GM21447 (cell line): ENCODE measurements at regions not wholly inside any gene's neighbourhood (a gene's known extent, or its start where the extent isn't known, plus 50 kb on each side); places are given as distances from the start of the nearest gene placed in this dataset.
A peak's percentile ranks its signal among the peaks of the same experiment; 100 is the strongest.

ENCODE experiments used
- ATAC-seq: cut with Tn5 transposase; IDR thresholded peaks from one replicate; pipeline ENCODE4 v1.9.1; 2021; ENCODE audit not compliant: unreplicated experiment

DNA sequence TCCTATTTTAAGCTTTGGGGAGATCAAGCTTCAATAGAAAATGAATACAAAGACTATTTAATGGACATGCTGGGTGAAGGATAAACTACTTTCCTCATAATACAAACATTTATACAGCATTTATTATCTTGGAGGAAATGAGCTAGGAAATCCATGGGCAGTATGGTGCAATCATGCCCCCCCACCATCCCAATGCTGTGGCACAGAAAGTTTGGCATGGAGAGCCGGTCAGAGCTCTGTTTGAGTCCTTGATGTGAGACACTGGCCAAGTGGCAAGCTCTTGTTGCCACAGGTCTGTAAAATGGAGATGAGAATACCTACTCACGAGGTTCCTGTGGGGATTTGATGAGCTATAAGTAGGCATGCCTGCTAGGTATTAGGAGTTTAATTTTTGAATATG, 120.6 kb downstream of the MAB21L3 start:
- ATAC-seq: no peak

DNA sequence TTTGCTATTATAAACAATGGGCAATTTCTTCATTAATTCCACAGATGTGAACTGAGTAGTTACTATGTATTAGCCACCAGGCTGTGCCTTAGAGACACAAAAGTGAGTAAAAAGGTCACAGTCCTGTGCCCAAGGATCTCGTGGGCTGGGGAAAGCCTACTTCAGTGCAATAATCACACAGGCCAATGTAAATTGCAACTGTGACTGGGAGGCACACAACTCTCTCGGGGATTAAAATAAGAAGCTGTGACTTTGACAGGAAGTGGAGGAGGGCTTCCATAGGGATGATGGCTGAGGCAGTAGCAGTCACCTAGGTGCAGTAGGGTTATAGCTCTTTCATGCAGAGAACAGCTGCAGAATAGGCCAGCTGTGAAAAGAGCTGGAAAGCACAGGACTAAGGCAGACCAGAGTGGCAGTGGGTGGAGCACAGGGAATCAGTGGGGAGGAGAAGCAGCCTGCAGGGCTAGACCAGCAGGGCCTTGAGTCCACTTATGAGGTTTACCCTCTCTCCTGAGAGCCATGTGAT, 121.9 kb downstream of the MAB21L3 start:
- peak; percentile 63 for ATAC-seq

DNA sequence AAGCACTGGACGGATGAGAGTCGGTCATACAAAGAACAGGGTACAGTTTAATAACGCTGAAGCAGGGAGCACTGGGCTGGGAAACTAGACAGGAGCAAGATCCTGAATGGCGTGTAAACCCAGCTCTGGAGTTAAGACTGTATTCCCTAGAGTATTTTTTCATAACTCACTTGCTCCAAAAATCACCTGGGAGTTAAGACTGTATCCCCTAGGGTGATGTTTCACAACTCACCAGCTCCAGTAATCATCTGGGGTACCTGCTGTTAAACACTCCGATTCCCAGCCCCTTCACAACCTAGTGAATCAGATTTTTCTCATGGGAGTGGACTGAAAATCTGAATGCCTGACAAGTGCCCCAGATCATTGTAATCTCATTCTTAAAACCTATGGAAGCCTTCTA, 123.2 kb downstream of the MAB21L3 start:
- ATAC-seq: no peak

DNA sequence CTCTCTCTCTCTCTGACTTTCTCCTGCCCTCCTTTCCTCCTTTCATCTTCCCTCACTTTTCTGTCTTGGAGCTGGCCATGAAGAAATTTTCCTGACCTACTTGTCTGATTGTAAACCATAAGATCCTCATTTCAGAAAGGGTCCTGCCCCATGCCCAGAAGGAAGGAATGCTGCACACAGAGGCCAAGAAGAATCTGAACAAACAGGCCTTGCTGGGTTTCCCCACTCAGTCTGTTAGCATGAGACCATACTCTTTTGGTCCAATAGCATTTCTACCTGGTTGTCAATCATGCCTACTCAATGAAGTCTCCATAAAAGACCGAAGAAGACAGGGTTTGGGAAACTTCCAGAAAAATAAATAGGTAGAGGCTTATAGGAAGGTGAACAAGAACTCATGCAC, 128.7 kb downstream of the MAB21L3 start:
- ATAC-seq: no peak

DNA sequence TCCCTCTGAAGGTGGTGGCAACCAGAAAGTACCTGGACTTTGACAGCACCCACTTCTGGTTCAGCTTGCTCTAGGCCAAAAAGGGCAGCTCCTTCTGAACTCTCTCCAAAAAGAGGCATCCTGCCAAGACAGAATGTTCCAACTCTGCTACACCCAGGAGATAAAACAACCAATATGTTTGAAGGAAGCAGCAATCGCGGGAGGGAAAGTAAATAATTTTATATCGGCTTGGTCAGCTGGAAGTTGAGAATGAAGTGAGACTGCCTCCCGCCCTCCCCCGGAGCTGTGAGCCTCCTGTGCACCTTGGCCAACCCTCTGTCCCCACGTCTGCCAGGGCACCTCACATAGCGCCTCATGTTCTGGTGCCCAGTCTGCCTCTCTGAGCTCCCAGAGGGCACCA, 130.3 kb upstream of the ATP1A1 start:
- no peak for ATAC-seq

DNA sequence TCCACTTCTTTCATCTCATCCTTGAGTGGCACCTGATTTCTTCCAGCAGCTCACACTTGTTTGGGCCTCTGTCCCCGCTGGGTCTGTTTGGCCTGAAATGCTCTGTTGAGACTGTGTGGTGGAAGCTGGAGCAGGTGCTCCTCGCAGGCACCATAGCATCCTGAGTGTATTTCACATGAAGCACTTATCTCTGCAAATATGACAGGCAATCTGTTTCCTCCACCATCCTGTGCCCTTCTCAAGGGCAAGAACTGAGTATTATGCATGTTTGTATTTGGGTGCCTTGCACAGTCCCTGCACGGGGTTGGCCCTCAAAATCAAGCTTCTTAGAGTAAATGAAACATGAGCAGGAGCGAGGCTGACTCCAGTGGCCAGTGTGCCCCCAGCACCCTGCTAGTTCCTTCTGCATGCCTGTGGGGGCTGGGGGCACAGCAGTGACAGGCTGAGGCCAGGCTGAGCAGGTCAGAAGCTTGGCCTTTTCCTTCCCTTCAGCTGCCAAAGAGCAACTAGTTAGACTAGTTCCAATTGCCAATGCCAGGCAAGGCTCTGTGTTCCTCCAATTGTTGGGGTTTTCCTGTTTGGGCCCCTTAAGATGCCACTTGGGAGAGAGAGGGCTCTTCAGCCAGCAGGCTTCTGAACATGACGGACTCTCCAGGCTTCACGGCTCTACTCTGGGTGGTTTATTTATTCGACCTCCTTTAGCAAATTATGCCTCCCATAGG, 129.6 kb upstream of the ATP1A1 start:
- no peak for ATAC-seq

DNA sequence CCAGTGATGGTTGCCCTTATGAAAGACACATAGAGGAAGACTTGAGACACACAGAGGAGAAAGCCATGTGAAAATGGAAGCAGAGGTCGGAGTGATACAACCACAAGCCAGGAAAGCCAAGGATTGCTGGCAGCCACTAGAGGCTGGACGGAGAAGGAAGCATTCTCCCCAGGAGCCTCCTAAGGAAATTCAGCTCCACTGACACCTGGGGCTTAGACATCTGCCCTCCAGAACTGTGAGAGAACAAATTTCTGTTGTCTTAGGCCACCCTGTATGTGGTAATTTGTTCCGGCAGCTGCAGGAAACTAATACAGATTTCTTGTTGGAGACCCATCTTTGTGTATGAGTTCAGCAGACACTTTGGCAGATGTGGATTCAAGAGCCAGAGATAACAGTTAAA, 126.9 kb upstream of the ATP1A1 start:
- no peak for ATAC-seq

DNA sequence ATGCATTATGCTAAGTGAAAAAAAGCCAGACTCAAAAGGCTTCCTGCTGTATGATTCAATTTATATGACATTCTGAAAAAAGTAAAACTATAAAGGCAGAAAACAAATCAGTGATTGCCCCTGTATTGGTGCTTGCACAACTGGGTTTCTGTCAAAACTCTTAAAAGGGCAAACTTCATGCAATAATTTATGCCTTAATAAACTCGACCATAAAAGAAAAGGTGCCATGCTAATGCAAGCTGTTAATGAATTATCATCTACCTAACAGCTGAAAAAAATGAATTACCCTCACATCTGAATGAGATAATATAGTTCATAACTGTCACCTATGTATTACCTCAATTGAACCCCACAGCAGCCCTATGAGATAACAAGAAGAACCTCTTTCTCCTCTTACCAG, 120.8 kb upstream of the ATP1A1 start:
- ATAC-seq: no peak

DNA sequence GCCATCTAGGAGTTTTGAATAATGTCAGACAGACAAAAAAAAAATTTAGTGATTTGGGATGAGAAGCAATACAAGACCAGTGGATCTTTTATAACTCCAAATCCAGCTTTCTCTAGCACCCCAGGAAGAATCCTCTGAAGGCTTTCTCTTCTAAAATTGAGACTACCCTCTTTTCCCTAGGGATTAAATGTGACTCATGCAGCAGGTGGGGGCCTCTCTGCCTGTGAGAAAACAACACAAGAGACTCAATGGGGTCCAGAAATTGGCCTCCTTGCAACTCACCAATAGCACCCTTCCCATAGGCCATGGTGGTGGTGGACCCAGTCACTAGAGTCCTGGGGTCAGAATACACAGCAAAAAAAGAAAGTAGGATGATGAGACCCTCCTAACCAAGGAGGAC, 120.3 kb upstream of the ATP1A1 start:
- ATAC-seq: no peak

DNA sequence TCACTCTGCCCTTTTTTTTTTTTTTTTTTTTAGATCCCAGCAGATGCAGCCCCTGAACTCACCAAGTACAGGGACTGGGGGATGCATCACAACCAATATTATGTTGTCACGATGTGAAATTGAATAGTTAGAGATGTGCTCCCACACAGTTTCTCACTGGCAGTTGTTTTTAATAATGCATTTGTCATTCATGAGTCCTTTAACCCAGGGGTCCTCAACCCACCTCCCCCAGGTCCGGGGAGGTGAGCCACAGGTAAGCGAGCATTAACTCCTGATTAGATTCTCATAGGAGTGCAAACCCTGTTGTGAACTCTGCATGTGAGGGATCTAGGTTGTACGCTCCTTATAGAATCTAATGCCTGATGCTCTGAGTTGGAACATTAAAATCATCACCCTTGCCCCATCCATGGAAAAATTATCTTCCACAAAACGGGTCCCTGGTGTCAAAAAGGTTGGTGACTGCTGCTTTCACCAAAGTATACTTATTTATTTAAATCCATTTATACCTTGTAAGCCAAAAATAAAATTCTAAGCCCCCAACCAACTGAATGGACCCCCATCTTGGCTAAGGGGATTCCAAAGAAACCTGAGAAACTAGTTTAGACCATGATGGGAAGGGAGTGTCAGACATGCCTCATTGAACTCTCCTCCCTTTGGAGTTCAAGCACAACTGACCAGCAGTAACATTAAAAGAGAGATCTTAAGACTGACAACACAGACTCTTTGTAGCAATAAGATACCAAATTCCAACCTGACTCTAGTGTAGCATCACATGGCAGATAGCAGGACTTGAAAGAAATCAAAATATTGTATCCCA, 119.3 kb upstream of the ATP1A1 start:
- no peak for ATAC-seq

DNA sequence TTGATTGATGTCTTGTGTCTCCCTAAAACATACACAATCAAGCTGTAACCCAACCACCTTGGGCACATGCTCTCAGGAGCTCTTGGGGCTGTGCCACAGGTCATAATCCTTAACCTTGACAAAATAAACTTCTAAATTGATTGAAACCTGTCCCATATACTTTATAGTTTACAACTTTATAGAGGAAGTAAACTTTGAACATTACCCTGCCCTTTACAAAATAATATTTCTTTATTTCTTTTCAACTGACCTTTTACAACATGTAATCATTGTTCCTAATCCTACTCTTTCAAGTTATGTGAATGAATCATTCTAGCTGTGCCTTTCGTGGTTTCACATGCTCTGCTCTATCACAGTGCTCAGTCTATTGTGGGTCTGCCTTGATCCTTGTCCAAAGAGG, 118.3 kb upstream of the ATP1A1 start:
- no peak for ATAC-seq

DNA sequence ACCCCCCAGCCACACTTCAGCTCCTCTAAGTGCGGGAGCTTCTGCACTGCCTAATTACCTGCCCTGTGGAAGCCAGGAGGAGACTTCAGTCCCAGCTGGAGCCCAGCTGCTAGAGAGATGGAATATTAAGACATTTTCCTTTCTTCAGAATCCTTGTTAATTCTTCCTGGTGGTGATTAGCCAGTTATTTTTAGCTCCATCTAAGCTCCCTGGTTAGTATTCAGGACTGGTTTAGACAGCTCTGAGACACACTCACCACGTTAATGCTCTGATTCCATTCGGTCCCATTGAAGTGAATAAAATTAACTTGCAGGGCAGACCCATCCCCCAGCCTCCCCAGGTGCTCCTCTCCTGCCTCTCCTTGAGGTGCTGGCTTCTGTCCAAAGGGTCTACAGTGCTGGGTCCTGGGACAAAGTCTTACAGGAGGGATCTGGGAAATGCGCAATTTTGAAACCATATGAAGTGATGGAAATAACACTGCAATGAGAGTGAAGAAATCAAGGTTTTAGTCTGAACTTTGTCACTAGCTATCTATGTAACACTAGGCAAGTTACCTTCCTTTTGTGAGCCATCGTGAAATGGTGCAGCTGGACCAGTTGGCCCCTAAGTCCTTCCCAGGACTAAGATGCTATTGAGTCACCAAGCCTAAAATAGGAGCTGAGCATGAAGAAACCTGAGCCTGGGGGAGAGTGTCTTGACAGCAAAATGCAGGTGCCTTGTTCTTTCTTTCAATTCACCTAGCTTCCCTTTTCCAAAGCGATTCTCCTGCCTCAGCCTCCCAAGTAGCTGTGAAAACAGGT, 117.4 kb upstream of the ATP1A1 start:
- no peak for ATAC-seq

DNA sequence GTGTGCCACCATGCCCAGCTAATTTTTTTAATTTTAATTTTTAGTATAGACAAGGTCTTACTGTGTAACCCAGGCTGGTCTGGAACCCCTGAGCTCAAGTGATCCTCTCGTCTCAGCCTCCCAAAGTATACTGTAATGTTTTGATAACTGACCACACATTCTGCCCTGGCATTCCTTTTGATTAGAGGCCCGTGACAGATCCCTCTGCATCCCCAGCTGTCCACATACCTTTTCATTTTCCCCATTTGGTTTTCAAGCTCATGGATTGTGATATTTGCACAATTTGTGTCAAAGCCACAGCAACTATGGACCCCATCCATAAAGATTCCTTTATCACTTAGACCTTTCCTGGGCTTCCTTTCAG, 116.8 kb upstream of the ATP1A1 start:
- no peak for ATAC-seq

DNA sequence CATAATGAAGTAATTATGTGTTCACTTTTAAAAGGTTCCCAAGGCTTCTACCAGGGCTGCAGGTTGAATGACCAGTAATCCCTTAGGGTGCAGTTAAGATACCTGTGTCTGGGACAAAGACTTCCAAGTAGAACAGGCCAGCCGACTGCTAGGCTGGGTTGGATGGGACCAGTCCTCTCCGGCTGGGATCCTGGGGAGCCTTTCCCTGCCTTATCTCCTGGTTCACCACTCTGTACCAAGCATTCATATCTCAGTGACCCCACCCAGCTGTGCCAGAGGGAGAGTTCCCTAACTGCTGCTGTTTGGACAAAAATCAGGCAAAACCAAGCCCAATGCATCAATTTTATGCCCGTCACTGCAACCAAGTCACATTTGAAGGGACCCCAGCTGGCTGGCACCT, 116.2 kb upstream of the ATP1A1 start:
- ATAC-seq: no peak

DNA sequence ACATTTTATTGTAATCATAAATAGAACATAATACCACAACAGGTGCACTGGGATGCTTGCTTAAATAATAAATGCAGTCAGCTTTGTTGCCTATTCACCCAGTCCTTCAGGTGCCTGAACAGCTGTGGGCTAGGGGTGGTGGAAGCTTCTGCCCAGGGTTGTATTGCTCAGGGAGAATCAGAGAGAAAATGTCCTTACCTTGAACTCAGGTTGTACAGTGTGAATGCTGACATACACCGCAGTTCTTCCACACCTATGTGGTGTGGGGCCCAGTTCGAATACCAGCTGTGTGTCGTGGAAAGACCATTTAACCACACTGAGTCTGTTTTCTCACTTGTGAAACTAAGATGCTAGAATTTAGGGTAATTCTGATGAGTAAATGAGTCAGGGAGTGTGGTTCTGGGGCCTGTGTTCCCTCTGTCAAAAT, 115.7 kb upstream of the ATP1A1 start:
- ATAC-seq: no peak

DNA sequence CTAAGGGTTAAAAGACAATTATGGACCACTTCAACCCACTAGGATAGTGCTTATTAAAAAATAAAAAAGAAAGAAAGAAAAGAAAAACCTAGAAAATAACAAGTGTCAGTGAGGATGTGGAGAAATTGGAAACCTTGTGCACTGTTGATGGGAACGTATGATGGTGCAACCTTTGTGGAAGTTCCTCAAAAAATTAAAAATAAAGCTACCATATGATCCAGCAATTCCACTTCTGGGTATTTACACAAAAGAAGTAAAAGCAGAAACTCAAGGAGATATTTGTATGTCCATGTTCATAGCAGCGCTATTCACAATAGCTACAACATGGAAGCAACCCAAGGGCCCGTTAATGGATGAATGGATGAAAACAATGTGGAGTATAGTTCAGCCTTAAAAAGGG, 115.2 kb upstream of the ATP1A1 start:
- ATAC-seq: no peak

DNA sequence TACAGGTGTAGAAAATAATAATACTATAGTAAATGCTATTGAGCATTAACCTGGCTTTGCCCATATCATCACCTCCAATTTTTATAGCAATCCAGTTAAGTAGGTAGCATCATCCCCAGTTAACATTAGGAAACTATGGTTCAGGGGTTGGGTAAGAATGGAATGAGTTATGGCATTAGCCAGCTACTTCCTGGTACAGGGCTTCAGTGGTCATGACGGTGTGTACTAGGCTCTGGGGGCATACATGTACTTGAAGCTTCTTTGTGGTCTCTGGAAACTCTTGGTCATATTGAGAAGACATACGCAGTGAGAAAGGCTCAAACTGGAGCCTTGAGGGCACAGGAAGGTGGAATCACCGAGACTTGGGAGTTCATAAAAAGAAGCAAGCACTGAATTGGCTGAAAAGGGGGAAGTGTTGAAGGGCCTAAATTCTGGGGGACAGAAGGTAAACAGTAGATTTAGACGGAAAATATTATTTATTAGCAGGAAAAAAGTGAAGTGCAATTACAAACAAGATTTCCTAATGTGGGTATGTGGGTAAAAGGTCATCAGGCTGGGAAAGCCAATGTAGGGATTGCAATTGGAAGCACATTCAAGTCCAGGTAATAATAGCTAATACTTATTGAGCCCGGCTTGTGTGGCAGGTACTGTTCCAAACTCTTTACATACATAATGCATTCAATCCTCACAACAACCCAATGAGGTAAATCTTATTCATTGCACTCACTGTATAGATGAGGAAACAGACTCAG, 114.2 kb upstream of the ATP1A1 start:
- no peak for ATAC-seq

DNA sequence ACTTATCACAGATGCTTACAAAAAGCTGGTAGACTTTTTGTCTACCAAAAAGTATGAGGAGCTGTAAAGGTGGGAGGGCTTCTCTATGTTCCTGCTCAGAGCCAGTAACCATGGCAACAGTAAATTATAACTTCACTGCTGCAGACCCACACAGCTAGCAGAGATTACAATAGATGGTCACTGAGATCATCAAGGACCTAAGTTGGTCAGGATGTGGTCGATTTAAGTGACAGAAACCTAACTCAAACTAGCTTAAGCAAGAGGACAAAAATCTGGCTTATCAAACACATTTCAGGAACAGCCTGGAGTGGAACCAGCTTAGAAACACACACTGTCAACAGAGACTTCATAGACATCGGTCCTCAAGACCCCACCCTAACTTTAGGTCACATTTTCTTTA, 113.4 kb upstream of the ATP1A1 start:
- no peak for ATAC-seq

DNA sequence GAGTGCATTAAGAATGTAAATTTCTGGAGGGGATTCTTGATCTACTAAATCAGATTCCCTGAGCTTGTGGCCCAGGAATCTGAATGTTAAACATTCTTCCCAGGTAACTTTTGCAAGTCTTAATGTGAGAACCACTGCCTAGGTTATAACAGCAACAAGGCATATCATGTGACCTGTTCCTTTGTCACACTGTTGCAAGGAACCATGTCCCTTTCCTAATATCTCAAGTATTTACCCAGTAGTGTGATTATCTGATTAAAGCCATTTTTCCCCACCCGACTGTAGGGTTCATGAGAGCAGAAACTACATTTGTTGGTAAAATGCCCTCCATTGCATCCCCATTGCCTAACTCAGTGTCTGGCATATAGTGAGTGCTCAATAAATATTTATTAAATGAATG, 112.9 kb upstream of the ATP1A1 start:
- no peak for ATAC-seq

DNA sequence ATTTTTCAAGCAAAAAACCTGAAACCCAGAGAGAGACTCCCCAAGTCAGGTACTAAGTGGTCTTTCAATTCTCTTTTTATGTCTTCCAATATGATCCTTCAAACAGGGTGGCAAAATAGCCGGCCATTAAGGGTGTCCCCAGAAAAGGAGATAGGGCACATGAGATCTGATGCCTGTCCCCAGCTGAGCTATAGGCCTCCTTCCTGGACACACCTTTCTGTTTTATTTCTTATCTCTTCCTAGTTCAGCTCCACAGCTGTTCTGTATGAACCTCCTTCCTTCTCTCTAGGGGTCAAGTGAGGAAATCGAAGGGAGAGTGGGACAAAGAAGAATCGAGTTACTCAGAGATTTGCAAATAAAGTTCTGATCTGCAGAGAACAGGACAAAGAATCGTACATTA, 112.4 kb upstream of the ATP1A1 start:
- no peak for ATAC-seq

DNA sequence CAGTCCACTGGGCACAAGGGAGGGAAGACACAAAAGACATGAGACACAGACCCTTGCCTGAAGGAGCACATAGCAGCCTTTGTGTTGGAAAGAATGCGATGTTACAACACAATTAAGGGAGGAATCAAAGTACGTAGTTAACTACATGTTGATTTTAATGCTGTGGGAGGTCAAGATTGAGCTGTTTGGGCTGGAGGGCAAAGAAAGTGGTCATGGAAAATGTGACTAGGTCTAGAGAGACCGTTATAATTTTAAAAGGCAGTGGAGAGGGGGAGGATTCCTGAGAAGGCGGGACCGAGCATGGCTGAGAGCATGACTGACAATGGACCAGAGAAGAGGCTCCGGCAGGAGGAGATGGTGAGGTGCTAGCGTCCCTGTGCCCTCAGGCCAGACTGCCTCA, 111.8 kb upstream of the ATP1A1 start:
- no peak for ATAC-seq
